Fibroblast of skin of scalp (primary cell): ENCODE measurements at regions not wholly inside any gene's neighbourhood (a gene's known extent, or its start where the extent isn't known, plus 50 kb on each side); places are given as distances from the start of the nearest gene placed in this dataset.

Experiments used
- DNase-seq: peaks from one replicate; pipeline ENCODE4 v3.0.0-alpha.2; 2013

- no peak for DNase-seq
These were observed 261.2 kb downstream of the GADD45G start for GRCh38 chr9:89865981-89866380.

- DNase-seq: no peak
These were observed 261.9 kb downstream of the GADD45G start for GRCh38 chr9:89866701-89867100.

GRCh38 chr9:89868100-89868499 lies 263.3 kb downstream of the GADD45G start:
- no peak for DNase-seq

GRCh38 chr9:89869793-89870580 lies 265.2 kb downstream of the GADD45G start:
- DNase-seq: no peak

GRCh38 chr9:89871871-89872331 lies 267.1 kb downstream of the GADD45G start:
- DNase-seq: no peak

- no peak for DNase-seq
These were observed 267.7 kb downstream of the GADD45G start for GRCh38 chr9:89872426-89872912.

- DNase-seq: no peak
These were observed 268.3 kb downstream of the GADD45G start for GRCh38 chr9:89872913-89873707.

- no peak for DNase-seq
These were observed 269.0 kb downstream of the GADD45G start for GRCh38 chr9:89873801-89874200.

GRCh38 chr9:89874351-89875321 lies 269.8 kb downstream of the GADD45G start:
- DNase-seq: no peak

GRCh38 chr9:89877051-89878002 lies 272.5 kb downstream of the GADD45G start:
- no peak for DNase-seq

GRCh38 chr9:89878003-89878411 lies 273.2 kb downstream of the GADD45G start:
- no peak for DNase-seq

GRCh38 chr9:89878687-89879086 lies 273.9 kb downstream of the GADD45G start:
- DNase-seq: peak; percentile 37

- no peak for DNase-seq
These were observed 274.5 kb downstream of the GADD45G start for GRCh38 chr9:89879276-89879675.

GRCh38 chr9:89879701-89880100 lies 274.9 kb downstream of the GADD45G start:
- DNase-seq: no peak

GRCh38 chr9:89880161-89880560 lies 275.3 kb downstream of the GADD45G start:
- no peak for DNase-seq

- no peak for DNase-seq
These were observed 275.9 kb downstream of the GADD45G start for GRCh38 chr9:89880721-89881120.

- no peak for DNase-seq
These were observed 276.6 kb downstream of the GADD45G start for GRCh38 chr9:89881431-89881830.

GRCh38 chr9:89882930-89883361 lies 278.1 kb downstream of the GADD45G start:
- DNase-seq: no peak

- DNase-seq: no peak
These were observed 278.9 kb downstream of the GADD45G start for GRCh38 chr9:89883401-89884341.
